HK-2 (cell line): ENCODE measurements at regions not wholly inside any gene's neighbourhood (a gene's known extent, or its start where the extent isn't known, plus 50 kb on each side); places are given as distances from the start of the nearest gene placed in this dataset.

Source experiments
- DNase-seq: peaks from one replicate; pipeline ENCODE4 v3.0.0-alpha.2; 2018; ENCODE audit not compliant: unreplicated experiment

DNA sequence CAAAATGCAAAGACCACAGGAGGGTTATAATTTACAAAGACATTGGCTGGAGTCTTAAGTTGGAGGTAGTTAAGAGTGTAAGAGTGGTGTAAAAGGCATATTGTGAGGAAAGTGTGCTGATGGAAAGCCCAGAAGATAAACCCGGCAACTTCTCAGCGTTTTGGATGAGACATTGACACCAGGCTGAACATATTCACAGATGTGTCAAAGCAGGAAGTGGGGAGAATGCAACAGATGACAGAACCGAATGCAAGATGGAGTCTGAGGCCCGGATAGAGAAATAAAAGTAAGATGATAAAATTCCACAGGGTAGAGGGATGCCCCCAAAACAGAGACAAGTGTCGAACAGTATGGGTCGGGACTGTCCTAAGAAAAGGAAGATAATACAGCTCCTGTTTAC is 230.4 kb upstream of the TMEM72 start:
- DNase-seq: no peak

DNA sequence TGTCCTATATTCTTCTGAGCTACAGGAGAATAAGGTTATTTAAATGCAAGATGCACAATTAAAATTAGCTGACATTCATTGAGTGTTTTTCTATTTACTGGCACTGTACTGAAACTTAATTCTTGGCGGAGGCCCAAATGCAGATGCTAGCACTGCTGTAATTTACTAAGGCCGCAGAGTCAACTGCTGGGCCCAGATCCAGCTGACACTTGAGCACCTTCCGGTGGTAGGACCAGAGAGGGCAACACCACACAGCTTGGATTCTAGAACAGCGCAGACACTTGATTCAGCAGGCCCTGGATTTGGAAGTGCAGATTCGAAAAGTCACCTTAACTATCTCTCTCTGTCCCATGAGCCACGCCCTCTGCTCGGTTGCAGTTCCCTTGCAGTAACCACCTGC is 228.6 kb upstream of the TMEM72 start:
- DNase-seq: no peak

DNA sequence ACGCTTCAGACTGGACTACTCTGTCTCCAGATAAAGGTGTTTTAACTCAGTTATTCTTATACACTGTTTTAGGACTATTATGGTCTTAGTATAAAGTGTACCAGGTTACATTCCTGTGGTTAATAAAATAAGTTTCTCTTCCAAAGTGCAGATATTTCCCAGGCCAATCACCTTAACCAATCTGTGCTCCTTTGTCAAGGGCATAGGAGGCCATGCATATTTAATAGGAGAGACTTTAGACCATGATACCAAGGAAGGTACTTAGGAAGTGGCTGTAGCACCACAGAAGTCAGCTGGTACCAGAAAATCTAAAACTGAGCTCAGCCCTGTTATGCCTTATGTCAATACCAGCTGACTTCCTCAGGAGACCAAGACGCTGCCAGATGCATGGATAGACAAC is 226.5 kb upstream of the TMEM72 start:
- no peak for DNase-seq

DNA sequence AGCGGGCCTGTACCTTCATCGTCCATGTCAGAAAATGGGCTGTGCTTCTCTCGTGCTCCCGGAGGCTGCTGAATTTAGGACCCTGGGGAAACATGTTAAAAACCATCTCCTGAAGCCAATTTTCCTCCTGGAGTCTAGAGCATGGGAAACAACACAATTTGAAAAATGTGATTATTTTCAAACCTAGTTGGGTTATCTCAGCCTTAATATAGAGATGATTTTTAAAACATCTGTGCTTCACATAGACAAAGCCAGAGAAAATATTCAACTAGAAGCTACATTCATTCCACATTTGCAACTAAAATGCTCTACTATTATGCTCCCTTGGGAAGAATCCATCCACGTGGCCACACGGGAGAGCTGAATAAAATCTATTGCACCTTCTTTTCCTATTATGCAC is 225.9 kb upstream of the TMEM72 start:
- DNase-seq: no peak

DNA sequence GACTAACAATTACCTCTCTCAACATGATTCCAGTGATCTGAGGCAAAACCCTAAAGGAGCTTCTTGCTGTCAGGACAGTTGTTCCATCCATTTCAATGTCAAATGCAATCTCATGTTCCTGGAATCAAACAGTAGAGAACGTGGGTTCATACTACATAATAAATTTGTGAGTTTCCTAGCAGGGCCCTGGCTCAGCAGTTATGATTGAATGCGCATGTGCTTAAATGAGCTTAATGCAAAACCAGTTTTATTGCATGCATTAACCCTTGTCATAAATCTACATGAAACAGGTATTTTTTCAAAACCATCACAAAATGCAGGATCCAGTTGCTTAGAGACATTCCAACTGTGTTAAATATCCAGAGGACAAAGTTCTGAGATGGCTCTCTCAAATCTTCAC is 225.4 kb upstream of the TMEM72 start:
- DNase-seq: no peak

DNA sequence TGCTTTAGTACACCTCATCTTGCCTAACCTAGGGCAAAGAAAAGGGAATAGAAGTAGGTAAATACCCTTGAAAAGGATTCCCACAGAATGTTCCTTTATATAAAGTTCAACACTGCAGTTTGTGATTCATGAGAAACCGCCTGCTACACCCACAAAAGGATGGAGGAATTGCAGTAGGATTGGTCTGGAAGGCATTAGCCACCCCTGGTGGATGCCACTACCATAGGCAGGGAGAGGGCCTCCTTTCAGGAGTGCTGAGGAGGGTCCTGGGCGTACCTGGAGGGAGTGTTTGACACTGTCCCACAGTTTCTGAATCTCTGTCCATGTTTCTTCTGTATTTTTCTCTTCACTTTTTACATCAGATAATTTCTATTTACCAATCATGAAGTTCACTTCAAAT is 221.8 kb upstream of the TMEM72 start:
- DNase-seq: no peak

DNA sequence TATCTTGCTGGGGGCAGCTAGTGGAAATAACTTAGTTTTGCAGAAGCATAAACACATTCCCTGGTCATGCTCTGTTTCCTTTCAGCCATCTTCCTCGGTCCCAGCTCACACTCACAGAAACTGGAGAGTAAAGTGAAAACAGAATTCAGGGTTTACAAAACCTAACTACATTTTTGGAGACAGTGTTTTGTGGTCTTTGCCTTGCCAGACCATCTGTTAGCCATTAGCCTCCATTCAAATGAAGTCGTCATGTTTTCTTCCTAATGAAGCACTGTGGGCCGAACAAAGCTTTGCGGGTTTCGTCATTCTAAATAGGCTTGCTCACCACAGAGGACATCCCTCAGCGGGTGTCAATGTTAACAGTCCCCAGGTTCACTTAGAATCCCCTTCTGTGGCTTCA is 214.6 kb upstream of the TMEM72 start:
- DNase-seq: no peak

DNA sequence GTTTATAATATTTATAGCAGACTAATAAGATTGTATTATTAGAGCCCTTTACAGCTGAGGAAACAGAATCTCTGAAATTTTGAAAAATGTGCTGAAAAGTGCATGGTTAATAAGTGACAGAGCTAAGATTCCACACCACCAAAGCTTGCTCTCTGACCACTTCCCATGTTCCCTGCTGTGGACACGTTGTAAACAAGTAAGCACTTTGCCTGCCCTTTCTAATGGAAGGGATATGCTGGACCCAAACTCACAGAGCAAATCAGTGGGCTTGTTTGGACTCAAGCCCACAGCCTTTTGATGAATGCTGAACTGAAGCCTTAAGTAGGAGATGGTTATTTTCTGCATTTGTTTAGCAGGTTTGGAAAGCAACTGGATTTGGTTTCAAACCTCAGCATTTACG is 214.0 kb upstream of the TMEM72 start:
- no peak for DNase-seq

DNA sequence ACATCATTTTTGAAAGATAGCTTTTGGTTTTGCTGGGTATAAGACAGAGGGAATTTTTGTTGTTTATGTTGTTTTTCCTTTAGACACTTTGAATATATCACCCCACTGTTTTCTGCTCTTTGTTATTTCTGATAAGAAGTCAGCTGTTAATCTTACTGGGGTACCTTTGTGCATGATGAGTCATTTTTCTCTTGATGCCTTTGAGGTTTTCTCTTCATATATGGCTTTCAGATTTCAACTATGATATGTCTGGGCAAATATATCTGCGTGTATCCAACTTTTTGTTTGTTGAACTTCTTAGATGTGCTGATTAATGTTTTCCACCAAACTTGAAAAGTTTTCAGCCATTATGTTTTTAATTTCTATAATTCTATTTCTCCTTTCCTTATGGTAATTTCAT is 208.6 kb upstream of the TMEM72 start:
- no peak for DNase-seq

DNA sequence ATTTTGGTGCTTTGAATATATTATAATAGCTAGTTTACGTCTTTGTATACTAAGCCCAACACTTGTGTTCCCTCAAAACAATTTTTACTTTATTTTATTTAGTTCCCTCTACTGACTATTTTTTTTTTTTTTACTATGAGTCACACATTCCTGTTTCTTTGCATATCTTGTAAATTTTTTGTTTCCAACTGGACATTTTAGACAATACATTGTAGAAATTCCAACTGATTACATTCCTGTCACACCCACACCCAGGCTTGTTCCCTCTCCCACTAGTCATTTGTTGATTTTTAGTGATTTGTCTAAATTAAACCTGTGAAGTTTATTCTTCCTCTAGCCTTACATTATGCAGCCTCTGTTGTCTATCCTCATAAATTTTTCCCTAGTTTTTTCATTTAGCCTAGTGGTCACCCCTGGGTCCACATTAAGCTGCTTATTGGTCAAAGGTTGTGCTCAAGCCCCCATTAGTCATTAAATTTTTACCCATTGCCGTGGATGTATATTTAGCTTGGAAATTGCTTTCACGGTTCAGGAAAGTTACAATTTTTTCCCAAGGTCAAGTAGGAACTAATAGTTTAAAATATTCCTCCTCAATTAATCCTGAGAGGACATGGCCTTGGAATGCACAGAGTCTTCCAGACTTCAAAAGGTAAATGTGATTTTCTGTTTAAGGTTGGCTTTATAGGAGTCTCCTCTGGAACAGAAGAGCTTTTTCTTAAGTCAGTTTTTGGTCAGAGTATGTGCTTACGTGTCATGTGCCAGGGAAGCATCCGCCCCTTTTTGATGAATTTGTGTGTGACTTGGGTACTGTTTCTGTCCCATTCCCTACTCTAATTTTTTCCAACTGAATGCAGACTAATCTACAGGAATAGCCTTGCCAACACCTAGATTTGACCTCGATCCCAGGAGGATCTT is 207.6 kb upstream of the TMEM72 start:
- no peak for DNase-seq

DNA sequence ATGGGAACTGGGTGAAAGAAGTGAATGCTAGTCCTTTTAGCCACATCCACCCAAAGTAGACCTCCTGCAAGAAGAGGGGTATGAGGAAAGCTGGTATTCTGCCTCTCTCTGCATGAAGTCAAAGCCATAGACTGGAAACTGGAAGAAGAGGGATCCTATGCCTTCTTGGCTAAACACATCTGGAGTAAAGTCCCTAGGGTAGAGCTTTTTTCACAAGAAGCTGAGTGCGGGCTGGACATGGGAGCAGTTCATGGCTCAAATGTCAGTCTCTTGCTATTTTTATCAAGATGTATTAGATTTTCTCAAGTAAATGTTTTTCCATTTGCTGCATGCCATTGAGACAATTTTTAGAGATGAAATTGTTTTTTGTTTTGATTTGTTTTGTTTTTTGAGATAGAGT is 206.5 kb upstream of the TMEM72 start:
- DNase-seq: no peak

DNA sequence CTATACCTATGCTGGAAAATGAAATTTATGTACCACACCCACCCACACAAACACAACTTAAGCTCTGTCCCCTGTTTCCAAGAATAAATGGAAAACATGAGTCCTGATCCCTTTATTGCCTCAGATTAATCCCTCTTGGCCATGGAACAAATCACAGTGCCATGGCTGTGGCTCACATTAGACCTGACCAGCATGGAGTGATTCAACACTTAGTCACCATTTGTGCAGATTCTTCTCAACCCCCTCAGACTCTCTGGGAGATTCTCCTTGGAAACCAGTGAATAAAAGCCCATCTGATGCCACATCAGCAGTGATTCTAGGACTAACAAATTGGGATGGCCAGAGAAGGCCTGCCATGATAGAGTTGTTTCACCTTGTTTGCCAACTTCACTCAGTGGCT is 204.4 kb upstream of the TMEM72 start:
- DNase-seq: no peak

DNA sequence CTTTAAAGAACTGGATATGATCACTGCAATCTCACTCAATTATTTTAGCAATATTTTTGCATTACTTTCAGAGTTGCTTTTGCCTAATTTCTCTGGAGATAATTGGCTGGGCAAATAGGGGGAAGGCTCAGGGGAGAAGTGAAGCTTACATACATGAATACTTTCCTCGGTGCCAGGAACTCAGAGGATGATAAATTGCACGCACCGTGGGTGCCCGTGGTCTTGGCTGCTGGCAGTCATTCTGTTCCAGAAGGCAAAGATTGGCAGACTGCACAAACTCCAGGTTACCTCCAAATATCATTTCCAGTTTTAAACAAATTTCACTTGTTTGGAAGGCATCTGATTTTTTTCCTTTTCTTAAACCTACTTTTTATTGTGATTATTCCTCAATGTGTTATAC is 197.8 kb upstream of the TMEM72 start:
- DNase-seq: no peak

DNA sequence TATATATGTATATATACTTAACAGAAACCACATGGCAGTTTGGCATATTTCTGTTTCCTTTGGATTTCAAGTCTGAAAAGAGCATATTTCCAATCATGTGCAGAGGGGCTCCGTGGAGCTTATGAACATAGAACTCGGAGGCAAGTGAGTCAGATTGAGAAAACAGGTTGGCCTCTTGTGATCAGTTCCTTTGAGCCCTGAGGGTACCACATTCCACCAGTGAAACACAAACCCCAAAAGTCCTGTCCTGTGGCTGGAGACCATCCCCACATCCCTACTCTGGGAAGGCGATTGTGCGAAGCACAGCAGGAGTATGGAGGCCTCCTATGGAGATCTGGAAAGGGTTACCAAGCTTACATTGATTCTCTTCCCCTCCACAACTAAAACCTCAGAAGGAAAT is 196.7 kb upstream of the TMEM72 start:
- no peak for DNase-seq

DNA sequence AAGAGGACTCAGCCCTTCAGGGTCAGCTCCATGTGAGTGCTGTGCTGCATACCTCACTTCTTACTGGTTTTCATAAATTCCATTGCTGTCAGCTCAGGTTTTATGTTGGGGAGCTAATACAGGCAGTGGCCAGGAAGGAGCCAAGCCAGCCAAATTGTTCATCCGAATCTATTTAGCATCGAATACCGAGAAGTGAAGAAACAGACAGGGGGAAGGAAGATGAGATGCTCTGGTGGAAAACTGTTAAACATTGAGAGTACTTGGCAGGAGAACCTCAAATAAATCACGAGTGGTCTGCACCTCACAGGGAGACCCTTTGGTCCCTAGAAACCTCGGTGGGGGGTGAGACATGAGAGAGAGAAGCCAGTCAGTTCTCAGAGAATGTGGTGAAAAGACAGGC is 196.0 kb upstream of the TMEM72 start:
- no peak for DNase-seq

DNA sequence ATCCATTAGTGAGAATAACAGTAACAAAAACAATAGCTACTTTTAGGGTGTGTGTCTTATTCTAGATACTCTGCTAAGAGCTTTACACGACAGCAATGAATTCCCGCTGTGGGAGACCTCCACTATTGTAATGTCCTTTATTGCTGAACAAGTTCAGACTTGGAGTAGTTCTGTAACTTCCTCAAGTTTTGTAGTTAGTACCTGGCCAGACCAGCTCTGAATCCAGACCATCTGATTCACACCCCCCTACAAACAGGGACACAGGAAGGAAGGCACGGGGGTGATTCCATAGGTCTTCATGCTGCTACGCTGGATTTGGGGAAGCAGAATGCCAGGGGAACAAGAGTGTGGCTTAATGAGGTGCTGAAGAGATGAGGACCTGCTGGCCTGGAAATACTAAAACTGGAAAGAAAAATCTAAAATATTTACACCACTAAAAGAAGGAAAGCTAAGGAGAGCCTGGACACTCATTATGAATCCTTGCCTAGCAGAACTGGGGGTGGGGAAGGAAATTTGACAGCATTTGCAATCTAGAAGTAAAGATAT is 194.6 kb upstream of the TMEM72 start:
- DNase-seq: no peak

DNA sequence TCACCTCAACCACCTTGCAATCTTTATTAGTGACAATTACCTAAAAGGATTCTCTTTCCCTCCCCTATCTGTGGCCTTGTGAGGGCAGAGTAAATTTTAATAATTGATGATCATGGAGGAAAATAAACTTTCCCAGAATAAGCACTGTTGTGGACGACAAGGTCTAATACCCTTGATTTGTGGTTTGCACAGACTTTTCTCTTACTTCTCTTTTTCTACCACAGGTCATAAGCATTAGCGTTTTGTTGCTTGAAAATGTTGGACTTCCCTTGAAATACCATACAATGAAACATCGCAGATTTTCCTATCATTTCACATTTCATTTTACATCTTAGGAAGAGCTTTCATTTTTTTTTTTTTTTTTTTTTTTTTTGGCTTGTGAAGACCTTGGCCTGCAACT is 188.1 kb upstream of the TMEM72 start:
- no peak for DNase-seq

DNA sequence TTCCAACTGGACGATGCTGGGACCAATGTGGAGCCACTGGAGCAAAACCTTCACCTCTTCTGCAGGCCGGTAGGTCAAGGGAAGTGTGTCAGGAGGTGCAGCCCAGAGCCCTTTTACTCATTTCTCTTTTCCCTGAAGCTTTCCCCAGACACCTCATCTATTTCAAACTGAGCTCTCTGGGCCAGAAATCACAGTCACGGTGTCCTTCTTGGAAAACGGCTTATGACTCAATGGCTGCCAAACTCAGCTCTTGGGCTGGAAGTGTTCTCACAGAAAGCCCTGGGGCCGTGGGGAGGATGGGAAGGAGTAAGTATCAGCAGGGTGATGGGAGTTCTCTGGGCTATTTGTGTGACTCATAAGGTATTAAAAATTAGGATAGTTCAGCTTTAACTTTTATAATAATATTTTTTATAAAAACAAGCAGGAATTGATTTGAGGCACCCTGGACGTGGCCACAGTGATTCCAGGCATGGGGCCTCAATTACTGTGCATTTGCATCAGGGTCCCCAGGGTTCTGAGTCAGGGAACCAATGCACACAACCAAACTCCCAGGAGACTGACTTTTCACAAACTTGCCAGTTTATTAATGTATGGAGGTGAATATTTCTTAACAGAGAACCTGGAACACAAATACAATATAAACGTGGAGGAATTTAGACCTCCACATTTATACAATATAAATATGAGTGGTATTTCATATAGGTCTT is 187.4 kb upstream of the TMEM72 start:
- DNase-seq: no peak

DNA sequence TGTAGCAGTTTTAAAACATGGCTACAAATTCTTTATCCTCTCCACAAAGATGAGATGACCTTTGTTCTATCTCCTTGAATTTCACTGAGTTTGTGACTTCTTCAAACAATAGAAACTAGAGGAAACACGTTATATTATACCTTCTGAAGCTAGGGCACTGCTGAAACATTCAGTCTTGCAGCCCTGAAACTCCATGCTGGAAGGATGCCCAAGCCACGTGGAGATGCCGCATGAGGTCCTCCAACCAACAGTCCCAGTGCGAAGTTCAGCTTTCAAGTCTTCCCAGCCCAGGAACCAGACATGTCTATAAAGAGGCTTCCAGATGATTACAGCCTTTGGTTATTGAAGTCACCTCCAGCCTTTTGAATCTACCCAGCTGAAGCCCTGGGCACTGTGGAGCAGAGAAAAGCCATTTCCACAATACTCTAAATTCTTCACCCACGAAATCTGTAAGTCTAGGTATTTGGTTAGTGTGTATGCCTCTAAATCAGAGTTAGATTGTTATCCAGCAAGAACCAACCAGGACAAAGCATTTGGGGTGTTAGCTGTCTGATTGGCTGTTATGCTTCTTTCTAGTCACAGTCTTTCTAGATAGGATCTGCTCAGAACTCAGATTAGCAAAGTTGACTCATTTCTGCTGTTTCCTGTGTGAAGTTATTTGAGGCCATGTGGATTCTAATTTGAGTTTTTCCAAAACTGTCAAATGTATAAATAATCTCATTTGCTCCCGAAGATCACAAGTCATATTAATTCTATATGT is 186.5 kb upstream of the TMEM72 start:
- no peak for DNase-seq

DNA sequence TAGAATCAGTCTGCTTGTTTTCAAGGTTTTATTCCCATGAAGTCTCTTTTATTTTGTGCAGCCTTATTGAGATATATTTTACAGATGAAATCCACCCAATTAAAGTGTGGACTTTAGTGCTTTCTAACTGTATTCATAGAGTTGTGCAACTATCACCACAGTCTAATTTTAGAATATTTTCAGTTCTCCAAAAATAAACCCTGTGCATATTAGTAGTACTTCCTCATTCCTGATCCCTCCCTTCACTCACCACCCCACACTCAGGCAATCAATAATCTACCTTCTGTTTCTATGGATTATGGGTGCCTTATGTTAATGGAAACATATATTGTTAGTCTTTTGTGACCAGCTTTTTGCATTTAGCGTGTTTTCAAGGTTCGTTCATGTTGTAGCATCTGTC is 185.7 kb upstream of the TMEM72 start:
- DNase-seq: no peak

DNA sequence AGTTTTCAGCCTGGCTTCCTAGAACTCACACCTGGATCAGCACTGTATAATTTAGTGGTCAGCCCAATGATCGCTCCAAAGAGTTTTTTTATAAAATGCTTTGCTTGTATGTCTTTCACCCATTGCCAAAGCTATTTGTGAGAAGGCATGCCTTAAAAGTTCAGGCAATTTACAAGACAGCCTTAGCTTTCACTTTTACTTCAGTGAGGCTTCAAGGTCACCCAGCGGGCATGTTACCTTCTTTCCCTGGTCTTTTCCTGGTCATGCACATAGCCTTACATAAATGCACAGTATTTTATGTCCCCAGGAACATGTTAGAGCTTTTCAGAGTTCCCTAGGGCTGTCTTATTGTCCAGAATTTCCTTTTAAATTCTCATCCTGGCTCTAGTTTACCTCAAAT is 179.9 kb upstream of the TMEM72 start:
- no peak for DNase-seq
